Cardiac muscle cell (in vitro differentiated cells and primary cell): ENCODE measurements at regions not wholly inside any gene's neighbourhood (a gene's known extent, or its start where the extent isn't known, plus 50 kb on each side); places are given as distances from the start of the nearest gene placed in this dataset.

ENCODE experiments used
- DNase-seq, 2 donors: peaks; one replicate each; pipeline versions ENCODE4 v3.0.0 to v3.0.0-alpha.2; 2010 to 2017; ENCODE audit warnings: low read depth in 1 of 2, low spot score in 1 of 2
- H3K27ac ChIP-seq: fragments of 200-600 bp; sonication (generic); 2 replicates; pipeline ENCODE4 v1.5.1; 2016
- H3K27me3 ChIP-seq: fragments of 200-600 bp; sonication (generic); 2 replicates; pipeline ENCODE4 v1.6.0; 2016; ENCODE audit warnings: control low read depth
- H3K36me3 ChIP-seq: fragments of 200-600 bp; sonication (generic); 2 replicates; pipeline ENCODE4 v1.5.1; 2016; ENCODE audit warnings: control low read depth
- H3K4me1 ChIP-seq: fragments of 200-600 bp; sonication (generic); 2 replicates; pipeline ENCODE4 v1.8.1; 2017; ENCODE audit warnings: low read depth, mild to moderate bottlenecking, mixed run types
- H3K4me3 ChIP-seq: fragments of 200-600 bp; sonication (generic); 2 replicates; pipeline ENCODE4 v1.5.1; 2016; ENCODE audit warnings: mild to moderate bottlenecking
- H3K9me3 ChIP-seq: fragments of 200-600 bp; sonication (generic); 2 replicates; pipeline ENCODE4 v1.5.1; 2017; ENCODE audit warnings: low read depth, mild to moderate bottlenecking, control low read depth
- TF ChIP-seq, protein P1 (sequence below): IDR thresholded peaks from 2 replicates; pipeline ENCODE4 v1.5.1; 2012; ENCODE audit warnings: low read depth, mild to moderate bottlenecking, low read length

DNA sequence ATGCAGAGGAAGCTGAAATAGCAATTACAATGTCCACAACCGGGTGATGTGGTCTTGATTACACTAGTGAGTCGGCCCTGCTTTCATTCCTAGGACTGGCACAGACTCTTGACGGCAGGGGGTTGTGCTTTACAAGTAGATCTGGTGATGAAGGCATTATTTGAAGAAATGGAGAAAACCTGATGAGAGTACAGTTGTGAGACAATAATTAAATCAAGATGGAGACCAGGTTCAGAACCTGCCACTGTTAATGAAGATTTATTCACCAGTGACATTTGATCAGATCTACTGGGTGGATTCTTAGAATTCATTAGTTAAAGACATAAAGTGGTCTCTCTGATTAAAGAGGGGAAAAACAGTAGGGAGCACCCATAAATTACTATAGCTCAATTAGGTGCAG, 747.2 kb downstream of the STPG2 start:
- H3K27ac ChIP-seq, result no peak overlapping the region
- H3K4me1 ChIP-seq, result no peaks in the 10 kb centered on the region
- H3K27me3 ChIP-seq, result no peaks in the 10 kb centered on the region
- DNase-seq, result no peak
- H3K9me3 ChIP-seq, result no peaks in the 10 kb centered on the region
- TF ChIP-seq, protein P1, sequence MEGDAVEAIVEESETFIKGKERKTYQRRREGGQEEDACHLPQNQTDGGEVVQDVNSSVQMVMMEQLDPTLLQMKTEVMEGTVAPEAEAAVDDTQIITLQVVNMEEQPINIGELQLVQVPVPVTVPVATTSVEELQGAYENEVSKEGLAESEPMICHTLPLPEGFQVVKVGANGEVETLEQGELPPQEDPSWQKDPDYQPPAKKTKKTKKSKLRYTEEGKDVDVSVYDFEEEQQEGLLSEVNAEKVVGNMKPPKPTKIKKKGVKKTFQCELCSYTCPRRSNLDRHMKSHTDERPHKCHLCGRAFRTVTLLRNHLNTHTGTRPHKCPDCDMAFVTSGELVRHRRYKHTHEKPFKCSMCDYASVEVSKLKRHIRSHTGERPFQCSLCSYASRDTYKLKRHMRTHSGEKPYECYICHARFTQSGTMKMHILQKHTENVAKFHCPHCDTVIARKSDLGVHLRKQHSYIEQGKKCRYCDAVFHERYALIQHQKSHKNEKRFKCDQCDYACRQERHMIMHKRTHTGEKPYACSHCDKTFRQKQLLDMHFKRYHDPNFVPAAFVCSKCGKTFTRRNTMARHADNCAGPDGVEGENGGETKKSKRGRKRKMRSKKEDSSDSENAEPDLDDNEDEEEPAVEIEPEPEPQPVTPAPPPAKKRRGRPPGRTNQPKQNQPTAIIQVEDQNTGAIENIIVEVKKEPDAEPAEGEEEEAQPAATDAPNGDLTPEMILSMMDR, result no peak
- no peaks in the 10 kb centered on the region for H3K36me3 ChIP-seq
- H3K4me3 ChIP-seq, result no peak overlapping the region

DNA sequence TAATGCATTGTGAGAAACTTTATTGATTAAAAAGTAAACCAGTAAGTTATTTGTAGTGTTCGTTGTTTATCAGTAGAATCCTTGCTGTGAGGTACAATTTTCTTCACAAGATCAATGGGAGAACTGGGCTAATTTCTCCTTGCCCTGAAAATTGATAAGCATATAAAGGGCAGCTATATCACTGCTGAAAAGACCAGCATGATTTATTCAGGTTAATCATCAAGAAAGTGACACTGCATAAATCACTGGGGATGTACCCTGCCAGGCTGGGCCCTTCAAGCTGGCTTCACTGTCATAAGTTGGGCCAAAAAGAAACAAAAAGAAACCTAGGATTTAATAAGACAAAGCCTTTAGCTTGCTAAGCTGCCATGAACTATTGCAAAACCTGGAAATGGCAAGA, 746.7 kb downstream of the STPG2 start:
- no peak overlapping the region for H3K27ac ChIP-seq

DNA sequence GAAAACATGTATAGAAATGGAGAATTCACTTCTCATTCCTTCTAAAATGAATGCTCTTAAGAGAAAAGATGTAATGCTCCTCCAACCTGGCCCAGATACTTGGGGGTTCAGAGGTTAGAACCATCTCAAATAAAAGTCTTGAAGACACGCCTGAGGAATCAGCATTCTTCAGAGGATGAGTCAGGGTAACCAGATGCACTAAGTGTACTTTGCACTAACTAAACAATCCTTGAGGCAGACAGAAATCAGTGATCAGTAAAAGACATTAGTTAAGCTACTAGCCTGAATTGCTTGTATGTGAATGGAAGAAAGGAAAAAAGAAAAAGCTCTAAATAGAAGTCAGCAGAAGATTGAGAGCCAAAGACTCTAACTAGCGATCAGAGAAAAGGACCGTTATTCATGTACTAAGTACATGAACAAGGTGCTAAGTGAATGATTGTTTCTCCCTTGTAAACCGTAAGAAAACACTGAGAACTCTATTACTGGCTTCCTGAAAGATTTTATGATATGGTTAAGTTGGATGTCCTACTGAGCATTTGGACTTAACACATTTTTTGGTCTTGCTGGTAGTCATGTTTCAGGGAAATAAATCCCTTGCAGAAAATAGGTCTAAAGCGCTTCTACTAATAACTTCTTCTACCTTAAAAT, 738.3 kb downstream of the STPG2 start:
- TF ChIP-seq, protein P1, result no peak
- no peak for DNase-seq
- no peaks in the 10 kb centered on the region for H3K9me3 ChIP-seq
- H3K4me3 ChIP-seq, result no peak overlapping the region
- H3K36me3 ChIP-seq, result no peaks in the 10 kb centered on the region
- no peaks in the 10 kb centered on the region for H3K27me3 ChIP-seq
- H3K27ac ChIP-seq, result no peak overlapping the region
- no peaks in the 10 kb centered on the region for H3K4me1 ChIP-seq

More for the DNA sequence above, 746.7 kb downstream of the STPG2 start:
- Histone ChIP-seq H3K4me1 (no peaks in the 10 kb centered on the region), H3K9me3 (no peaks in the 10 kb centered on the region), H3K4me3 (no peak overlapping the region), H3K36me3 (no peaks in the 10 kb centered on the region), H3K27me3 (no peaks in the 10 kb centered on the region)
- DNase-seq, result no peak
- TF ChIP-seq, protein P1, result no peak

DNA sequence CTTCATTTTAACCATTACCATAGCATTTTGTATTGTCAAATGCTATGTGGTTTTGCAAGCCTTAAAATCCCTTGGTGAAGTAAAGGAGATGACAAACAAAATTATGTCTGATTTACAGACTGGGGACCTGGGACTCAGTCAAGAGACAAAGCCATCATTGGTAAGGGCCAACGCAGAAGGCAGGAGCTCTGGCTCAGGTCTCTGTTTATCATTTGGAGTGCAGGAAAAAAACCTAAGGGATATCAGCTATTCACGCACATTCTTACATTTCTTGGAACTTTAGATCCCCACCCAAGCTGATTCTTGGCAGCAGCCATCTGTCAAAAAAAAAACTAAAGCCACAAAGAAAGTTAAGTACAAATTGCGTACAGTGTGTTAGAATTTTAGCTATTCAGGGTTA, 731.9 kb downstream of the STPG2 start:
- Histone ChIP-seq H3K9me3 (no peaks in the 10 kb centered on the region), H3K4me3 (no peak overlapping the region), H3K4me1 (no peaks in the 10 kb centered on the region), H3K36me3 (no peaks in the 10 kb centered on the region), H3K27ac (no peak overlapping the region), H3K27me3 (no peaks in the 10 kb centered on the region)
- no peak for DNase-seq
- TF ChIP-seq, protein P1, result no peak

DNA sequence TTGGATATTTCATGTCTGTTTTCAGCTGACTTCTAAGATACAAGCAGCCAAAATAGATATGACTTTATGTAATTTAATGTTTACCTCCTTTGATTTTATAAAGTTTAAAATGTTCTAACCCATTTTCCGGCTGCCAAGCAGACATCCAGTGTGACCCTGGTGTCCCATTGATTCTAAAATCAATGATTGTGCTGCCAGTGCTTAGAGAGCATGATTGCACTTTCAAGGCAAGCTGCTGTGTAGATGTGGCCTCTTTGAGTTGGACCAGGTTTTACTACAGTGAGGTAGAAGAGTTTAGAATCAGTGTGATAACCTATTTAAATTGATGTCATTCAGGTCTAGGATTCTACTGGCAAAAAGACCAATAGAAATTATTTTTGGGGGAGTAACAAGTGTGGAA, 730.9 kb downstream of the STPG2 start:
- H3K27ac ChIP-seq, result no peak overlapping the region
- DNase-seq, result no peak
- no peaks in the 10 kb centered on the region for H3K4me1 ChIP-seq
- H3K36me3 ChIP-seq, result no peaks in the 10 kb centered on the region
- H3K4me3 ChIP-seq, result no peak overlapping the region
- H3K9me3 ChIP-seq, result no peaks in the 10 kb centered on the region
- no peaks in the 10 kb centered on the region for H3K27me3 ChIP-seq
- TF ChIP-seq, protein P1, result no peak

DNA sequence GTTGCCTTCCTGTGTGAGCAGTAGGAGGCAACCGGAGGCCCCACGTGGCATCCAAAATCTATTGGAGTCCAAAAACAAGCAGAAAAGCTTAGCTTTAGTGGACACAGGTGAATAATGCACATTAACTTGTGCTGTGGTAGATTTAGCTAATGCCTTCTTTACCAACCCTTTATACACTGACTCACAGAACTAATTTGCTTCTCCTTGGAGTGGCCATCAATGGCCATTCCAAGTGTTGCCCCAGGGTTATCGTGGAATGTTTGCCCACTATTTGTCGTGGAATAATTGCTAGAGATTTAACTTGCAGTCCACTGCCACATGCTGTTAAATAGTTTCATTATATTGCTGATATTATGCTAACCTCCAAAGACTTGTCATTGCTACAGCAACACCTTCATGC, 729.1 kb downstream of the STPG2 start:
- TF ChIP-seq, protein P1, result no peak
- Histone ChIP-seq H3K4me1 (no peaks in the 10 kb centered on the region), H3K4me3 (no peak overlapping the region), H3K27me3 (no peaks in the 10 kb centered on the region), H3K27ac (no peak overlapping the region), H3K9me3 (no peaks in the 10 kb centered on the region), H3K36me3 (no peaks in the 10 kb centered on the region)
- DNase-seq, result no peak
